PC-9 (cell line): ENCODE measurements at regions not wholly inside any gene's neighbourhood (a gene's known extent, or its start where the extent isn't known, plus 50 kb on each side); places are given as distances from the start of the nearest gene placed in this dataset.

Source experiments
- BruUV-seq: library from RNA; stranded (reverse); fragments of 400-500 nt; replicated peaks from 2 replicates; lab custom pipeline; 2021; lab: Mats Ljungman, UMichigan
- CTCF ChIA-PET: fragments of 300-600 bp; sonication (Branson Sonifier 250); formaldehyde crosslinking; loops from one replicate; lab custom pipeline; 2022; ENCODE audit warnings: antibody characterized with exemption; lab: Charles Lee
- POLR2A ChIA-PET: fragments of 300-600 bp; sonication (Branson Sonifier 250); formaldehyde crosslinking; loops from one replicate; lab custom pipeline; 2022; ENCODE audit warnings: antibody characterized with exemption; ENCODE audit not compliant: unreplicated experiment; lab: Charles Lee
- DNase-seq, 2 experiments: peaks; one replicate each; pipeline versions ENCODE4 v3.0.0 to v3.0.0-alpha.2; 2015 to 2022; ENCODE audit warnings: mixed read lengths in 1 of 2
- H2AFZ ChIP-seq: fragments of 200-600 bp; sonication (generic); 2 replicates; pipeline ENCODE4 v1.8.1; 2017; ENCODE audit warnings: antibody characterized with exemption
- H3F3A ChIP-seq: fragments of 200-600 bp; sonication (generic); 2 replicates; pipeline ENCODE4 v1.8.1; 2017; ENCODE audit warnings: antibody characterized with exemption, mild to moderate bottlenecking, low read depth; ENCODE audit not compliant: insufficient read depth
- H3K27ac ChIP-seq: fragments of 200-600 bp; sonication (generic); 2 replicates; pipeline ENCODE4 v1.6.1; 2016; ENCODE audit warnings: mixed run types
- H3K27me3 ChIP-seq: fragments of 200-600 bp; sonication (generic); 2 replicates; pipeline ENCODE4 v1.6.1; 2016; ENCODE audit warnings: low read depth, mixed run types; ENCODE audit not compliant: insufficient read depth
- H3K36me3 ChIP-seq: fragments of 200-600 bp; sonication (generic); 2 replicates; pipeline ENCODE4 v1.6.1; 2016; ENCODE audit warnings: low read depth, mixed run types
- H3K4me1 ChIP-seq: fragments of 200-600 bp; sonication (generic); replicated peaks from 2 replicates; pipeline ENCODE4 v1.6.1; 2016; ENCODE audit warnings: mixed run types; ENCODE audit not compliant: insufficient read depth
- H3K4me2 ChIP-seq: fragments of 200-600 bp; sonication (generic); 2 replicates; pipeline ENCODE4 v1.6.1; 2017; ENCODE audit warnings: mixed run types
- H3K4me3 ChIP-seq: fragments of 200-600 bp; sonication (generic); 2 replicates; pipeline ENCODE4 v1.6.1; 2016; ENCODE audit warnings: mixed run types
- H3K79me2 ChIP-seq: fragments of 200-600 bp; sonication (generic); 2 replicates; pipeline ENCODE4 v1.6.1; 2017; ENCODE audit warnings: low read depth, mixed run types
- H3K9me2 ChIP-seq: fragments of 200-600 bp; sonication (generic); 2 replicates; pipeline ENCODE4 v1.8.1; 2017; ENCODE audit warnings: mild to moderate bottlenecking; ENCODE audit not compliant: insufficient read depth
- H3K9me3 ChIP-seq: fragments of 200-600 bp; sonication (generic); 2 replicates; pipeline ENCODE4 v1.8.1; 2016; ENCODE audit warnings: low read depth; ENCODE audit not compliant: insufficient read depth
- H4K20me1 ChIP-seq: fragments of 200-600 bp; sonication (generic); 2 replicates; pipeline ENCODE4 v1.8.1; 2017; ENCODE audit not compliant: insufficient read depth
- CTCF ChIP-seq: fragments of 200-600 bp; sonication (generic); conservative IDR thresholded peaks from 2 replicates; pipeline ENCODE4 v1.6.1; 2017; ENCODE audit warnings: mixed run types, antibody characterized with exemption, mild to moderate bottlenecking, moderate library complexity
- EZH2 ChIP-seq: fragments of 200-600 bp; sonication (generic); IDR thresholded peaks from 2 replicates; pipeline ENCODE4 v1.8.0; 2017; ENCODE audit warnings: antibody characterized with exemption, low read depth
- intact Hi-C: fragments of 100-400 bp; cut with micrococcal nuclease; formaldehyde crosslinking; loops from one replicate; pipeline ENCODE4 v1.10.0; 2022; ENCODE audit not compliant: unreplicated experiment

GRCh38 chr7:47089068-47089417 lies 492.9 kb downstream of the TNS3 start:
- Histone ChIP-seq H3K79me2 (no peaks in the 10 kb centered on the region), H4K20me1 (no peaks in the 10 kb centered on the region), H3K36me3 (no peaks in the 10 kb centered on the region), H3K27ac (no peak overlapping the region), H3F3A (no peaks in the 10 kb centered on the region), H2AFZ (no peak overlapping the region), H3K9me2 (no peaks in the 10 kb centered on the region), H3K4me3 (no peak overlapping the region), H3K4me2 (no peak overlapping the region; the same call in 1 of the 2 replicates), H3K4me1 (no peaks in the 10 kb centered on the region), H3K9me3 (no peaks in the 10 kb centered on the region), H3K27me3 (no peaks in the 10 kb centered on the region)
- DNase-seq = no peak
- TF ChIP-seq CTCF (no peak), EZH2 (no peak)
- BruUV-seq = no TSS peak
- CTCF ChIA-PET = no interaction called here
- POLR2A ChIA-PET = interaction anchor here (0.7 kb wide), 1 partner anchor 180 kb away, joined by 4 read pairs; no protein-coding TSS in a partner anchor
- intact Hi-C loops = loop anchor here (1.0 to 10.0 kb wide), 5 partner anchors 184 to 1166 kb away; no protein-coding TSS in a partner anchor

- H2AFZ ChIP-seq = no peak overlapping the region
- H3K9me3 ChIP-seq = no peaks in the 10 kb centered on the region
- H3K9me2 ChIP-seq = no peaks in the 10 kb centered on the region
- no peaks in the 10 kb centered on the region for H3K79me2 ChIP-seq
- POLR2A ChIA-PET = interaction anchor here (0.7 kb wide), 1 partner anchor 179 kb away, joined by 4 read pairs; no protein-coding TSS in a partner anchor
- peak; percentile 56 to 67 for DNase-seq
- H3K27ac ChIP-seq = no peak overlapping the region
- no peaks in the 10 kb centered on the region for H4K20me1 ChIP-seq
- H3K36me3 ChIP-seq = no peaks in the 10 kb centered on the region
- CTCF ChIA-PET = interaction anchor here (0.5 to 1.2 kb wide), 3 partner anchors 21 to 1170 kb away, joined by 3 to 6 read pairs (median 3); no protein-coding TSS in a partner anchor
- TF ChIP-seq EZH2 (no peak), CTCF (peak; percentile 99)
- BruUV-seq = no TSS peak
- H3K4me2 ChIP-seq = peak overlapping the region; percentile 32; the same call in 1 of the 2 replicates
- intact Hi-C loops = loop anchor here (1.0 to 10.0 kb wide), 11 partner anchors 184 to 1171 kb away; no protein-coding TSS in a partner anchor
- no peaks in the 10 kb centered on the region for H3K4me1 ChIP-seq
- no peaks in the 10 kb centered on the region for H3K27me3 ChIP-seq
- H3K4me3 ChIP-seq = no peak overlapping the region
- no peaks in the 10 kb centered on the region for H3F3A ChIP-seq
Measured at GRCh38 chr7:47088329-47089067, 493.4 kb downstream of the TNS3 start.

GRCh38 chr7:47087866-47088265 lies 494.0 kb downstream of the TNS3 start:
- Histone ChIP-seq H2AFZ (no peak overlapping the region), H3K4me2 (no peak overlapping the region), H4K20me1 (no peaks in the 10 kb centered on the region), H3K27ac (no peak overlapping the region), H3K79me2 (no peaks in the 10 kb centered on the region), H3K36me3 (no peaks in the 10 kb centered on the region), H3K9me2 (no peaks in the 10 kb centered on the region), H3F3A (no peaks in the 10 kb centered on the region), H3K27me3 (no peaks in the 10 kb centered on the region), H3K4me1 (no peaks in the 10 kb centered on the region), H3K9me3 (no peaks in the 10 kb centered on the region), H3K4me3 (no peak overlapping the region)
- intact Hi-C loops = loop anchor here (1.0 to 10.0 kb wide), 10 partner anchors 183 to 1171 kb away; no protein-coding TSS in a partner anchor
- TF ChIP-seq EZH2 (no peak), CTCF (no peak)
- BruUV-seq = no TSS peak
- ChIA-PET CTCF (interaction anchor here (0.5 to 1.2 kb wide), 2 partner anchors 21 to 1169 kb away, joined by 3 to 6 read pairs; no protein-coding TSS in a partner anchor), POLR2A (no interaction called here)
- no peak for DNase-seq
